ENCODE measurements at regions not wholly inside any gene's neighbourhood (a gene's known extent, or its start where the extent isn't known, plus 50 kb on each side); places are given as distances from the start of the nearest gene placed in this dataset.

DNA sequence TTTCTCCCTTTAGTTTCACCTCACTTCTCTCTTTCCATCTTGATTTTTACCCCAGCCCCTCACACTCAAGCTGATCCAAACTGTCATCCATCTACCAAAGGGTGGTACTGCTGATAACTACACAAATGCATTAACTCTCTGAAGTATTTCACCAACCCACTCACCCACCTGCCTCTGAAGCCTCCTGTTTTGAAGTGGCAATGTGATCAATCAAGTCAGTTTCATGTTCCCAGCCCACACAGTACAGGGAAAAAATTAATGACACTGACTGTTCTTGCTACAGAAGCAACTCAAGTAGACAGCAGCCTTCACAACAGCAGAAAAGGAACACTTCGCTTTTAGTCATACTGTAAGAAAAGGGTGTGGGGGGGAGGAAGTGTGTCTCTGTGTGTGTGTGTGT lies 183.0 kb upstream of the NOCT start:
- ATAC-seq (replicated peaks; ENCODE audit: extremely low read depth, poor library complexity, severe bottlenecking) (no peak), DNase-seq (ENCODE audit: low spot score in 2 of 2) (no peak)
- Mint-ChIP-seq H3K27me3 (peaks cover 11% of the 10 kb centered on the region), H3K4me3 (no peak overlapping the region), H3K36me3 (ENCODE audit: insufficient read depth) (no peaks in the 10 kb centered on the region), H3K27ac (ENCODE audit: low read depth) (no peak overlapping the region), H3K9me3 (no peaks in the 10 kb centered on the region), H3K4me1 (no peaks in the 10 kb centered on the region)

DNA sequence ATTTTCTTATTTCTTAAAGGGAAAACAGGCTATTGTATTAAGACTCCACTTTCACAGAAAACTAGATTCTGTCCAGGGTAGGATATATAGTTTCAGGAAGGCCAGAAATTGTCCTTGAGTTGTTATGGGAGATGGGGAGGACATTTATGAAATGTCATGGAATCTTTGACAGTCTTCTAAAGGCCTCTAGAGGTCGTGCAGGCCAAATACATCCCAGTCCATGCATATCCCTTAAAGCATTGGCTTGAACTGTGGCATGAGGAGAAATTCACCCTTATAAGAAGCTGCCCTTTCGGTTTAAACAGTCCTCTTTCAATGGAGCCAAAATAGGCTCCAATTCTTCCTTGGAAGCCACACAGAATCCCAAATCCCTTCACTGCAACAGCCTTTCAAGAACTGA lies 183.6 kb upstream of the NOCT start:
- Mint-ChIP-seq H3K4me1 (no peaks in the 10 kb centered on the region), H3K27me3 (peaks cover 11% of the 10 kb centered on the region), H3K4me3 (no peak overlapping the region), H3K27ac (ENCODE audit: low read depth) (no peak overlapping the region), H3K9me3 (no peaks in the 10 kb centered on the region), H3K36me3 (ENCODE audit: insufficient read depth) (no peaks in the 10 kb centered on the region)
- ATAC-seq (replicated peaks; ENCODE audit: extremely low read depth, poor library complexity, severe bottlenecking) (no peak), DNase-seq (ENCODE audit: low spot score in 2 of 2) (no peak)

DNA sequence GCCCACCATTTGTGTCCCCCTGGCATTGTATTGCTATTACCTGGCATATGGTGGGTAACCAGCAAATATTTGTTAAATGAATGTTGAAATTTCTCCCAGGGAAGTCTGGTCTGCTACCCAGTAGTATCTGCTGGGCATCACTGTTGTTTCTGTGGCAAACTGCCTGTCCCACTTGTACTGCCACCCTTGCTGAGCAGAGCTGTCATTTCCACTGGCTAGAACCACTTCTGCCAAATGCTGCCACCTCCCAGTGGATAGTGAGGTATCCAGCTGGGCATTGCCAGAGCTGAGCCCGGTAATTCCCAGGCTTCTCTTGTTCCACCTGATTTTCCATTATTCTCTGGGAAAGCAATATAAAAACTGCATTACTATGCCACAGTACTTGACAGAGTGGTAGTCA lies 186.7 kb upstream of the NOCT start:
- DNase-seq (ENCODE audit: low spot score in 2 of 2) (no peak), ATAC-seq (replicated peaks; ENCODE audit: extremely low read depth, poor library complexity, severe bottlenecking) (no peak)
- no peak overlapping the region for H3K27ac Mint-ChIP-seq (ENCODE audit: low read depth)
- no peak overlapping the region for H3K4me3 Mint-ChIP-seq
- no peaks in the 10 kb centered on the region for H3K4me1 Mint-ChIP-seq
- no peaks in the 10 kb centered on the region for H3K9me3 Mint-ChIP-seq
- H3K36me3 Mint-ChIP-seq (ENCODE audit: insufficient read depth), result no peaks in the 10 kb centered on the region
- peaks cover 10% of the 10 kb centered on the region for H3K27me3 Mint-ChIP-seq

DNA sequence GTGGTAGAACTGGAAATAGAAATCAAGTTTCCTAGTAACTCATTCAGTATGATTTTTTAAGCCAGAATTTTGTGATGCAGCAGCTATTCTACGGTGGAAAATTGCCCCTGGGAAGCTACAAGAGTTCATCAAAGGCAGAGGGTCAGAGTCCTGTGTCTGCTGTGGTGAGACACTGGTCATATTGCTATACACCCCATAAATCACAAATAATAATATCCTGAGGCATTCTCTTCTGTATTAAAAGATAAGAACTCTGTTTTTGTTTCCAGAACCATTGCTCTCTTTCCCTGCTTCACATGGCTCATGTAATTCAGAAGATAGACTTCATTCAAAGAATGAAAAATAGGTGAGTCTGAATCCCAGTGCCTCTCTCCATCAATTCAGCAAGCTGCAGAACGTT lies 188.8 kb upstream of the NOCT start:
- no peak overlapping the region for H3K27ac Mint-ChIP-seq (ENCODE audit: low read depth)
- H3K4me3 Mint-ChIP-seq, result no peak overlapping the region
- H3K4me1 Mint-ChIP-seq, result no peaks in the 10 kb centered on the region
- no peaks in the 10 kb centered on the region for H3K36me3 Mint-ChIP-seq (ENCODE audit: insufficient read depth)
- peaks cover 8% of the 10 kb centered on the region for H3K27me3 Mint-ChIP-seq
- H3K9me3 Mint-ChIP-seq, result no peaks in the 10 kb centered on the region
- ATAC-seq (replicated peaks; ENCODE audit: extremely low read depth, poor library complexity, severe bottlenecking) (no peak), DNase-seq (ENCODE audit: low spot score in 2 of 2) (no peak)

DNA sequence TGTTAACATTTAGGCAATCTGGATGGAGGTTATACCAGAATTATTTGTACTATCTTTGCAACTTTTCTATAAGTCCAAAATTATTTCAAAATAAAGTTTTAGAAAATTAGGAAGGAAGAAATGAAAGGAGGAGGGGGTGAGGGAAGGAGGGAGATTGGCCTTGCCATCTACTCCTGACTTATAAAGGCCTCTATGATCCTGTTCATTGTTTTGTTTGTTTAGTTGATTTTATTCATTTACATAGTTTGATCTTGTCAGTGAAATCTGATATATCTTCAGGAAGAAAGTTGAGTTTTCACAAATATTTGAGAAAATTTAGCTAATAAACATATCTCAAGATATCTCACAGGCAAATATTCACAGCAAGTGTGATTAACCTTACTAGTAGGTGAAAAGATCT lies 189.3 kb upstream of the NOCT start:
- H3K27me3 Mint-ChIP-seq, result peaks cover 8% of the 10 kb centered on the region
- H3K4me3 Mint-ChIP-seq, result no peak overlapping the region
- H3K4me1 Mint-ChIP-seq, result no peaks in the 10 kb centered on the region
- DNase-seq (ENCODE audit: low spot score in 2 of 2), result no peak
- no peak for ATAC-seq (replicated peaks; ENCODE audit: extremely low read depth, poor library complexity, severe bottlenecking)
- no peaks in the 10 kb centered on the region for H3K36me3 Mint-ChIP-seq (ENCODE audit: insufficient read depth)
- no peaks in the 10 kb centered on the region for H3K9me3 Mint-ChIP-seq
- H3K27ac Mint-ChIP-seq (ENCODE audit: low read depth), result no peak overlapping the region

DNA sequence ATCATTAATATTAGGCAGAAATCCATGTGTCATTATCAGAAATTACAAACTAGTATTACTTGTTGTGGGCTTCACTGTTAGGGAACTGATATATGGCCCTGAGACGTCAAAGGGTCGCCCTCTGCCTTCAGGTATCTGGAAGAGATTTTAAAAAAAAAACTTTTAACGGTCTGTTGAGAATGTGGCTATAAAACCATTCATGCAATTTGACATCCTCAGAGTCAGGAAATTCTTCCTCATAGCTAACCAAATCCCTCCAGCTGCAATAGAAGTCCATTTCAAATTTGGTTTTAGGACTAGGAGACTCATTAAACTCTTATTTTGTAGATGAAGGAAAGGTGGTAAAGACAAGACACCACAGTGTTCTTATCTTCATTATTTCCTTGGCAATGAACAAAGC lies 194.2 kb upstream of the NOCT start:
- ATAC-seq (replicated peaks; ENCODE audit: extremely low read depth, poor library complexity, severe bottlenecking), result no peak
- Mint-ChIP-seq H3K4me3 (no peak overlapping the region), H3K9me3 (no peaks in the 10 kb centered on the region), H3K36me3 (ENCODE audit: insufficient read depth) (no peaks in the 10 kb centered on the region), H3K27ac (ENCODE audit: low read depth) (no peak overlapping the region), H3K27me3 (peaks cover 10% of the 10 kb centered on the region), H3K4me1 (no peaks in the 10 kb centered on the region)
- DNase-seq (ENCODE audit: low spot score in 2 of 2), result no peak

DNA sequence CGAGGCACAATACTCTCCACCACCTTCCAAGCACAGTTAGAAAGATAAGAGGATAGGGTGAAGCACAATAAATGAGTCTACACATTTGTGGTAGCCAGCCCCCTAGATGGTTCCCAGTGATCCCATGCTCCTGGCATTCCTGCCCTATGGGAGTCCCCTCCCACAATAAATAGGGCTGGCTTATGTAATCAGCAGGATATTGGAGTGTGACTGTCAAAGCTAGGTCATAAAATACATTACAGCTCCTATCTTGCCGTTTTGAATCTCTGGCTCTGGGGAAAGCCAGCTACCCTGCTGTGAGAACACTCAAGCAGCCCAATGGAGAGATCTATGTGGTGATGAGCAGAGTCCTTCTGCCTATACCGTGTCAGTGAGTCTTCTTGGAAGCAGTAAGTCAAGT lies 198.7 kb upstream of the NOCT start:
- ATAC-seq (replicated peaks; ENCODE audit: extremely low read depth, poor library complexity, severe bottlenecking) (no peak), DNase-seq (ENCODE audit: low spot score in 2 of 2) (no peak)
- no peaks in the 10 kb centered on the region for H3K9me3 Mint-ChIP-seq
- H3K27me3 Mint-ChIP-seq, result peaks cover 10% of the 10 kb centered on the region
- no peaks in the 10 kb centered on the region for H3K4me1 Mint-ChIP-seq
- H3K4me3 Mint-ChIP-seq, result no peak overlapping the region
- H3K36me3 Mint-ChIP-seq (ENCODE audit: insufficient read depth), result no peaks in the 10 kb centered on the region
- no peak overlapping the region for H3K27ac Mint-ChIP-seq (ENCODE audit: low read depth)

DNA sequence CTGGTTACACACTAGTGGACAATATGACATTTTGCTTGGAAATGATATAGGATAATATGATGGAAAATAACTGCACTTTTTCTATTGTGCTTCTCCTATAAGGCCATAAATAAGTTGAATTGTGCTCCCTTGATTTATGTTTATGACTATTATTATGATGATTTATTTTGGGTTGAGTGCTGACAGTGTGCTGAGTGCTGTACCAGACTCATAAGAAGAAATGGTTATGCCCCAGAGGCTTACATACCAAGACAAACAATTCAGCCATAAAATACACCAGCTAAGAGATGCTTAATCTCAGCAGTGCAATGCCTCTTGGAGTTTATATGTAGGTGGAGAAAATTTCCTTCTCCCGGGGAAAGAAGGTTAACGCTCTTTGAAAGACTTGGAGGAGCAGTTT lies 199.8 kb upstream of the NOCT start:
- DNase-seq (ENCODE audit: low spot score in 2 of 2), result no peak
- Mint-ChIP-seq H3K4me3 (no peak overlapping the region), H3K36me3 (ENCODE audit: insufficient read depth) (no peaks in the 10 kb centered on the region), H3K9me3 (no peaks in the 10 kb centered on the region), H3K27ac (ENCODE audit: low read depth) (no peak overlapping the region), H3K4me1 (no peaks in the 10 kb centered on the region), H3K27me3 (peaks cover 10% of the 10 kb centered on the region)
- ATAC-seq (replicated peaks; ENCODE audit: extremely low read depth, poor library complexity, severe bottlenecking), result no peak

DNA sequence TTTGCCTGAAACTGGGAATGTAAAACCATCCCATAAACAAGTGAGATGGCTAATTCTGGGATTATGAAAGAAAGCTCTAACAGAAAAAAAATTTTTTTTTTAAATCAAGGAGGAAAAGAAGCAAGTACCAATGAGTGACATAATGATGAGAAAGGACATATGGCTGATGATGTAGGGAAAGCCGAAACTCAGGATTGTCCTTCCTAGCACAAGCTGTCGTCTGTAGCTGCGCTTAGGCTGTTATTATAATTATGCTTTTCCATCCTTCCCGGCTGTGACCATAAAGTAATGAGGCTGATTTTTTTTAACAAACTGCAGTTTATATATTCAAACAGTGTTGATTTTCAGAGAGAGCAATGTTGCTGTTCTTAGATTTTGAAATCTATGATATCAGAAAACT lies 209.8 kb upstream of the NOCT start:
- no peak for DNase-seq (ENCODE audit: low spot score in 2 of 2)
- Mint-ChIP-seq H3K27me3 (peaks cover 32% of the 10 kb centered on the region), H3K27ac (ENCODE audit: low read depth) (no peak overlapping the region), H3K4me1 (no peaks in the 10 kb centered on the region), H3K4me3 (no peak overlapping the region), H3K9me3 (no peaks in the 10 kb centered on the region), H3K36me3 (ENCODE audit: insufficient read depth) (no peaks in the 10 kb centered on the region)
- ATAC-seq (replicated peaks; ENCODE audit: extremely low read depth, poor library complexity, severe bottlenecking), result no peak

DNA sequence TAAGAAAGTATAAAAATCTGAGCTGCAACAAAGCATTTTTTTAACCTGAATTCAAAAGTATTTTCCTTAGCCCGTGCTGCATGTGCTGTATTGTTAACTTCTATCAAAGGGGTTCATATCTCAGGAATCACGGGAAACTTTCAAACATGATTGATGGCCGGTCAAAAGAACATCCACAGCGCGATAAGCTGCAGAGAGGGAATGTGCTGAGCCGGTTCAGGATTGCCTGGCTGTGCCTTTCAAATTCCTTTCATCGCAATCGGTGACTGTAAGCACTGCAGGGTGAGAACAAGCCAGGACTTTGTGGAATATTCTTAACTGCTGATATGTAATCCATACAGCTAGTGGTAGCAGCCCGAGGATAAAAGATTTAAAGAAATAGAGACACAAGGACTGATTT lies 210.9 kb upstream of the NOCT start:
- no peaks in the 10 kb centered on the region for H3K36me3 Mint-ChIP-seq (ENCODE audit: insufficient read depth)
- ATAC-seq (replicated peaks; ENCODE audit: extremely low read depth, poor library complexity, severe bottlenecking) (no peak), DNase-seq (ENCODE audit: low spot score in 2 of 2) (no peak)
- H3K27me3 Mint-ChIP-seq, result peaks cover 32% of the 10 kb centered on the region
- no peak overlapping the region for H3K4me3 Mint-ChIP-seq
- no peak overlapping the region for H3K27ac Mint-ChIP-seq (ENCODE audit: low read depth)
- no peaks in the 10 kb centered on the region for H3K9me3 Mint-ChIP-seq
- no peaks in the 10 kb centered on the region for H3K4me1 Mint-ChIP-seq

DNA sequence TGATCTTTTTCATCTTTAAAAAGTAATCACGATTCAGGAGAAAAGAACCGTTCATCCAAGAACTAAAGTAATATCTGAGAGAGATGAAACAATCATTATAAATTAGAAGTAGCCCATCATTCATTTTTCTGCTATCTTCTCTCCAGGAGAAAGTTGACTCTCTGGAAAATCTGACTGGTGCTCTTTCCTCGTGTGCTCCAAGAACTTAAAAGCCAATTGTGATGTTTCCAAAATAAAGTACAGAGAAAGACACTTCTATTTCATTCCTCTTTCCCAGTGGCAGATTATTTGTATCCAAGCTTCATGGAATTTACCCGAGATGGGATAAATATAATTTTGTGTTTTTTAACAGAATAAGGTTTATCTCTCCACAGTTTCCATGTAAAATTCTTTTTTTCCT lies 212.5 kb upstream of the NOCT start:
- H3K27me3 Mint-ChIP-seq, result peaks cover 32% of the 10 kb centered on the region
- no peaks in the 10 kb centered on the region for H3K4me1 Mint-ChIP-seq
- no peak for ATAC-seq (replicated peaks; ENCODE audit: extremely low read depth, poor library complexity, severe bottlenecking)
- H3K27ac Mint-ChIP-seq (ENCODE audit: low read depth), result no peak overlapping the region
- H3K4me3 Mint-ChIP-seq, result no peak overlapping the region
- no peaks in the 10 kb centered on the region for H3K36me3 Mint-ChIP-seq (ENCODE audit: insufficient read depth)
- H3K9me3 Mint-ChIP-seq, result no peaks in the 10 kb centered on the region
- DNase-seq (ENCODE audit: low spot score in 2 of 2), result no peak

DNA sequence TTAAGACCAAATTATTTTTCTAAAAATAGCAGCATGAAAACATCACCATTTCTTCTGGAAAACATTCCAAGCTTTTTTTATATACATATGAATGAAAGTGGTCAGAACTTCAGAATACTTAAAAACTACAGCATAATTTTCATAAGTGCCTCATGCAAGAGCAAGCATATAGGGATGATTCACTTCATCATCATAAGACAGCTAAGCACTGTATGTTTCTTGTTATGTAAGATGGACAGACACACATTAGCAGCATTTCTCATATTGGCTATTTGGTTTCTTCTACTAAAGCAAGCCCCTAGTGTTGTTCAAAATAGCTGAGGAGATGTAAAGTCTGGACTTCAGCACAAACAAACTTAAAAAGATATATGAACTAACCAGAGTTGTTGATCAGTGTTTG lies 213.1 kb upstream of the NOCT start:
- H3K27ac Mint-ChIP-seq (ENCODE audit: low read depth), result no peak overlapping the region
- no peak for DNase-seq (ENCODE audit: low spot score in 2 of 2)
- H3K36me3 Mint-ChIP-seq (ENCODE audit: insufficient read depth), result no peaks in the 10 kb centered on the region
- no peak overlapping the region for H3K4me3 Mint-ChIP-seq
- H3K9me3 Mint-ChIP-seq, result no peaks in the 10 kb centered on the region
- H3K4me1 Mint-ChIP-seq, result no peaks in the 10 kb centered on the region
- no peak for ATAC-seq (replicated peaks; ENCODE audit: extremely low read depth, poor library complexity, severe bottlenecking)
- peaks cover 32% of the 10 kb centered on the region for H3K27me3 Mint-ChIP-seq

DNA sequence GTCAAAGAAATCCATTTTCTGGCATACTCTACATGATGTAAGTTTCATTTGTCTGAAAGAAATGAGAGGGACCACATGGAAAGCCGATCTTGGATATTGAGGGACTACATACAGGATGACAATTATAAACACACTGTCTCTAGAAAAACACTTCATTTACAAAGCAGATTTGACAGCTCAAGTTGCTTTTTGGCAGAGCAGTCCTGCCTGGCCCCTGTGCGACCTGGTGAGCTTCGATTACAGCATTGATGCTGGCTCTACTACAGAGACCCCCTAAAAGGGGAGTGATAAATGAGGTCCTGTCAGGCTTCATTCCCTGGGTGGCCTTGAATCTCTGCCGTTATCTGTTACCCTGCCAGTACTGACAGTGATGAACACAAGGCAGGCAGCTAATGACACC lies 215.2 kb upstream of the NOCT start:
- Mint-ChIP-seq H3K4me1 (no peaks in the 10 kb centered on the region), H3K9me3 (no peaks in the 10 kb centered on the region), H3K36me3 (ENCODE audit: insufficient read depth) (no peaks in the 10 kb centered on the region), H3K27ac (ENCODE audit: low read depth) (no peak overlapping the region), H3K27me3 (peaks cover 11% of the 10 kb centered on the region), H3K4me3 (no peak overlapping the region)
- ATAC-seq (replicated peaks; ENCODE audit: extremely low read depth, poor library complexity, severe bottlenecking) (no peak), DNase-seq (ENCODE audit: low spot score in 2 of 2) (no peak)

DNA sequence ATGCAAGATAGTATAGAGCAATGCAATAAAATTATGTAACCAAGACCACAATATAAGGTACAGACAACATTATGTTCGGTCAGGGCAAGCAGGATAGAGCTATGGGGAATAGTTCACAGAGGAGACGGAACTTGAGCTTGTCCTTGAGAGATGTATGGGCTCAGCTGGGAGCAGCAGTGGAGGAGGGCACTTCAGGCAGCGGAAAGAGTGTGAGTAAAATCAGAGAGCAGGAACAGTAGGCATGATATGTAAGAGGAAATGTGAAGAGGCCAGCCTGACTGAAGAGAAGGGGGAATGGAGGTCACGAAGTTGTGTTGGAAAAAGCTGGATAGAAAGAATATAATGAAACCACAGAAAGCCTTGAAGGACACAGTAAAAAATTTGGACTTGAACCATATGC lies 217.2 kb upstream of the NOCT start:
- H3K4me1 Mint-ChIP-seq, result no peaks in the 10 kb centered on the region

More for the DNA sequence above, 217.2 kb upstream of the NOCT start:
- Mint-ChIP-seq H3K9me3 (peaks cover 2% of the 10 kb centered on the region), H3K36me3 (ENCODE audit: insufficient read depth) (no peaks in the 10 kb centered on the region), H3K27me3 (peaks cover 4% of the 10 kb centered on the region), H3K27ac (ENCODE audit: low read depth) (no peak overlapping the region), H3K4me3 (no peak overlapping the region)
- no peak for DNase-seq (ENCODE audit: low spot score in 2 of 2)
- ATAC-seq (replicated peaks; ENCODE audit: extremely low read depth, poor library complexity, severe bottlenecking), result no peak
